RWPE2 (cell line): ENCODE measurements at regions not wholly inside any gene's neighbourhood (a gene's known extent, or its start where the extent isn't known, plus 50 kb on each side); places are given as distances from the start of the nearest gene placed in this dataset.

ENCODE experiments used
- ATAC-seq: fragments of 200-7000 bp; cut with Tn5 transposase; 3 replicates; pipeline ENCODE4 v1.9.1; 2021; ENCODE audit warnings: low read depth
- DNase-seq: peaks from one replicate; pipeline ENCODE4 v3.0.0-alpha.2; 2020; ENCODE audit warnings: low spot score
- H3K27ac ChIP-seq: fragments of 450-650 bp; 2 replicates; pipeline ENCODE4 v1.5.1; 2017; ENCODE audit warnings: mild to moderate bottlenecking; ENCODE audit not compliant: poor library complexity, severe bottlenecking
- H3K27me3 ChIP-seq: fragments of 250-450 bp; sonication (Bioruptor Pico); 2 replicates; pipeline ENCODE4 v1.5.1; 2021; ENCODE audit warnings: mild to moderate bottlenecking, moderate library complexity; ENCODE audit not compliant: insufficient read depth, poor library complexity, severe bottlenecking
- H3K36me3 ChIP-seq: fragments of 250-450 bp; sonication (Bioruptor Pico); 2 replicates; pipeline ENCODE4 v1.5.1; 2020; ENCODE audit warnings: low read depth, mild to moderate bottlenecking, moderate library complexity
- H3K4me1 ChIP-seq: fragments of 250-450 bp; sonication (Bioruptor Pico); 2 replicates; pipeline ENCODE4 v1.5.1; 2021; ENCODE audit warnings: mild to moderate bottlenecking, moderate library complexity; ENCODE audit not compliant: insufficient read depth, poor library complexity, severe bottlenecking
- H3K4me3 ChIP-seq: fragments of 250-450 bp; sonication (Bioruptor Pico); 2 replicates; pipeline ENCODE4 v1.5.1; 2021; ENCODE audit warnings: mild to moderate bottlenecking, moderate library complexity; ENCODE audit not compliant: severe bottlenecking
- H3K9me3 ChIP-seq: fragments of 250-450 bp; sonication (Bioruptor Pico); 2 replicates; pipeline ENCODE4 v1.5.1; 2021; ENCODE audit warnings: mild to moderate bottlenecking, moderate library complexity; ENCODE audit not compliant: severe bottlenecking
- TF ChIP-seq, protein P1 (sequence below): fragments of 450-650 bp; IDR thresholded peaks from one replicate; pipeline ENCODE4 v1.5.1; 2017; ENCODE audit warnings: mild to moderate bottlenecking, moderate library complexity; ENCODE audit not compliant: poor library complexity, severe bottlenecking

DNA sequence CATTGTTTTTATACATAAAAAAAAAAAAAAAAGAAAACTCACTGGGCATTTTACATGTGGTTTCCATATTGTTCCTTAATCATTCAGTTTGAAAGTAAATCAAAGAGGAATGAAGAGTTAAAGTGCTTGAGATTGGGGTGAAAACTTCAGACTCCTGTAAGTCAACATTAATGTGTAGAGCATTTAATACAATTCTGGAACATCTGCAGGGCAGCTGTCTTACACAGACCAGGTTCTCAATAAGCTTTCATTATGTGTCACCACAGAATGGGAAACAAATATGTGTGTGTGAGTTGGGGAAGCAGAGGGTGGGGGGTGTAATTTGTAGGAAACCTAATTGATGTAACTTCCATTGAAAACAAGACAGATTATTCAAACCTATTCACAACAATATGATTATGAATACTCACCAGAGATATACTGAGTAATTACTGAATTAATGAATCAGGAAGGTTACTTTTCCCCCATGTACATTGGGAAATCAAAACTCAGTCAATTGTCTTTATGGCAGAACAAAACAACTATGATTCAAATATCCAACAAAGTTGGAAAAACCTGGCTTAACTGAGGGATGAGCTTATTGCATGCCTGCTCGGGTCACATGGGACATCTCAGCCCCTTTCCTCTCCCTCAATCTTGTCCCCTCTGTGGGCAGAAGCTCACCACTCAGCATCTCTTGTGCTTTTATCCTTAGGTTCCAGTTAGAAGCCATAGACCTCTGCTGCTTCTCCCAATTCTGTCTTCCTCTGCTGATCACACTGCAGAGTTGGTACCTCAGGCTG is 281.2 kb upstream of the THBS1 start:
- DNase-seq (no peak), ATAC-seq (no peak)
- TF ChIP-seq, protein P1, sequence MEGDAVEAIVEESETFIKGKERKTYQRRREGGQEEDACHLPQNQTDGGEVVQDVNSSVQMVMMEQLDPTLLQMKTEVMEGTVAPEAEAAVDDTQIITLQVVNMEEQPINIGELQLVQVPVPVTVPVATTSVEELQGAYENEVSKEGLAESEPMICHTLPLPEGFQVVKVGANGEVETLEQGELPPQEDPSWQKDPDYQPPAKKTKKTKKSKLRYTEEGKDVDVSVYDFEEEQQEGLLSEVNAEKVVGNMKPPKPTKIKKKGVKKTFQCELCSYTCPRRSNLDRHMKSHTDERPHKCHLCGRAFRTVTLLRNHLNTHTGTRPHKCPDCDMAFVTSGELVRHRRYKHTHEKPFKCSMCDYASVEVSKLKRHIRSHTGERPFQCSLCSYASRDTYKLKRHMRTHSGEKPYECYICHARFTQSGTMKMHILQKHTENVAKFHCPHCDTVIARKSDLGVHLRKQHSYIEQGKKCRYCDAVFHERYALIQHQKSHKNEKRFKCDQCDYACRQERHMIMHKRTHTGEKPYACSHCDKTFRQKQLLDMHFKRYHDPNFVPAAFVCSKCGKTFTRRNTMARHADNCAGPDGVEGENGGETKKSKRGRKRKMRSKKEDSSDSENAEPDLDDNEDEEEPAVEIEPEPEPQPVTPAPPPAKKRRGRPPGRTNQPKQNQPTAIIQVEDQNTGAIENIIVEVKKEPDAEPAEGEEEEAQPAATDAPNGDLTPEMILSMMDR: no peak
- H3K4me3 ChIP-seq: no peak overlapping the region
- peak overlapping the region; percentile 94 for H3K27ac ChIP-seq
- peaks cover 27% of the 10 kb centered on the region for H3K4me1 ChIP-seq
- no peaks in the 10 kb centered on the region for H3K9me3 ChIP-seq
- H3K27me3 ChIP-seq: no peaks in the 10 kb centered on the region
- no peaks in the 10 kb centered on the region for H3K36me3 ChIP-seq

DNA sequence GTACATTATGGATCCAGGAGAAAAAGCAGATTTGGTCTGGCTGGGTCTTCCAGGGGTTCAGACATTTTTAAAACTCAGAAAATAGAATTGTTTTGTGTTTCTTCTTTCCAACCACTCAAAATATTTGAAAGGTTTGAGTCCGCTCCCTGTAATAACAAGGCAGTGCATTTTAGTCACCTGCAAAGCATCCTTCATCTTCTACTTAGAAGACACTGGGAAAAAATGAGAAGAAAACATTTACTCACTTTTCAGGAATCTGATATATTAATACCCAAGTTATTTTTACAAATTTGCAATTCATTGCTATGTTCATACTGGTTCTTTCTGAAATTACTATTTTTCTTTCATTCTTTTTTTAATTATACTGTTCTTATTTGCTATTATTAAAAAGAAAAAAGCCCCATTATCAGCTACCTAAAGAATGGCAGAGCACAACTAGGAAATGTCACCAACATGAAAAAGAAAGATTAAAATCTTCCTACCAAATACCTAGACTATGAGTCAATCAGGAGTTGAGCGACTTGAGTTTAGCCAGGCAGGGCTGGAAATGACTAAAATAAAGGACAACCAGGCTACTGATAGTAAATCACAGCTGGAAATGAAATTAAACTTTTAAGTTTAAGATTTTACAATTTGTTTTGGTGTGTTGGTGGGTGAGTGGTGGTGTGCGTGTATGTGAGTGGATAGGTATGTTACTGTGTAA is 280.3 kb upstream of the THBS1 start:
- Histone ChIP-seq H3K27me3 (no peaks in the 10 kb centered on the region), H3K36me3 (no peaks in the 10 kb centered on the region), H3K4me3 (no peak overlapping the region), H3K27ac (peak overlapping the region; percentile 94), H3K9me3 (no peaks in the 10 kb centered on the region), H3K4me1 (peaks cover 27% of the 10 kb centered on the region)
- no peak for DNase-seq
- ATAC-seq: peak; percentile 66
- TF ChIP-seq, protein P1: no peak

DNA sequence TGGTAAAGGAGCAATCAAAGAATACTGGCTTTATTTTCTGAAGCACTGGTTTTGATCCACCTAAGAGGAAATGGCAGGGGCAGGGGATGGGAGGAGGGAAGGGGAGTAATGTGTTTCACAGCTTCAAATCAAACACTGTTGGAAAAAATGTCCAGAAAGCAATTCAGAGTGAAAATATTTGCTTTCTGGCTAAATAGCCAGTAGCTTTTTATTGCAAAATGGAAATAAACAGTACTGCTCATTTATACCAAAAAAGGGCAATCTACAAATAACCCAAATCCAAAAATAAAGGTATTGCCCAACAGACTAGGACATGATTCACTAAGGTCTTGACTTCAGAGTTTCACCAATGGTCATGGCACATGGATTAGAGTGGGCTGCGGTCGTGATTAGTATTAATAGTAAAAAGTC is 279.3 kb upstream of the THBS1 start:
- no peak overlapping the region for H3K4me3 ChIP-seq
- peak overlapping the region; percentile 94 for H3K27ac ChIP-seq
- no peaks in the 10 kb centered on the region for H3K9me3 ChIP-seq
- H3K27me3 ChIP-seq: no peaks in the 10 kb centered on the region
- DNase-seq: no peak
- H3K4me1 ChIP-seq: peaks cover 27% of the 10 kb centered on the region
- H3K36me3 ChIP-seq: no peaks in the 10 kb centered on the region
- ATAC-seq: peak; percentile 72
- TF ChIP-seq, protein P1: no peak

DNA sequence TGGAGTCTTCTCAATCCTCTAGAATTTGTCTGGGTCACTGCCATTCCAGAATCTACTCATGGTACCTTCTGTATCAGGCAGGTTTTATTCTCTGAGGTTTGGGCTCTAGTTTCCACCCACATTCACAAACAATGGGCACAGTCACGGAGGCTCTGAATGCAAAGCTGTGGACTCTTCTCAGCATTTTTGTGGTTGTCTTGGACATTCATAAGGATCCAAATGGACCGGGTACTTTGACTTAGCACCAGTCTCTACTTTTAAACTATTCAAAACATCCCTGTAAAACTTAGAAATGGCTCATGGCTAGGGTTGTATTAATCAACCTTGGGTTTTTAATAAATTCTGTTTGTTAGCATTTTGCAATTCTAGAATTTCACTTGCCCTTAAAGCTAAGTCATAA is 277.9 kb upstream of the THBS1 start:
- H3K36me3 ChIP-seq: no peaks in the 10 kb centered on the region
- H3K4me3 ChIP-seq: no peak overlapping the region
- H3K27ac ChIP-seq: peak overlapping the region; percentile 94
- peaks cover 27% of the 10 kb centered on the region for H3K4me1 ChIP-seq
- DNase-seq: no peak
- H3K9me3 ChIP-seq: no peaks in the 10 kb centered on the region
- TF ChIP-seq, protein P1: no peak
- no peaks in the 10 kb centered on the region for H3K27me3 ChIP-seq
- no peak for ATAC-seq
